ENCODE measurements at regions not wholly inside any gene's neighbourhood (a gene's known extent, or its start where the extent isn't known, plus 50 kb on each side); places are given as distances from the start of the nearest gene placed in this dataset.

- no peak for DNase-seq
- Mint-ChIP-seq H3K4me3 (no peak overlapping the region), H3K27ac (no peak overlapping the region), H3K36me3 (ENCODE audit: low read depth) (no peaks in the 10 kb centered on the region), H3K4me1 (no peaks in the 10 kb centered on the region), H3K27me3 (no peaks in the 10 kb centered on the region), H3K9me3 (peaks cover 10% of the 10 kb centered on the region)
- POLR2A ChIA-PET = no interaction called here
- CTCF ChIA-PET = no interaction called here
These were observed 98.7 kb upstream of the DOCK1 start for GRCh38 chr10:126806498-126806897.

DNA sequence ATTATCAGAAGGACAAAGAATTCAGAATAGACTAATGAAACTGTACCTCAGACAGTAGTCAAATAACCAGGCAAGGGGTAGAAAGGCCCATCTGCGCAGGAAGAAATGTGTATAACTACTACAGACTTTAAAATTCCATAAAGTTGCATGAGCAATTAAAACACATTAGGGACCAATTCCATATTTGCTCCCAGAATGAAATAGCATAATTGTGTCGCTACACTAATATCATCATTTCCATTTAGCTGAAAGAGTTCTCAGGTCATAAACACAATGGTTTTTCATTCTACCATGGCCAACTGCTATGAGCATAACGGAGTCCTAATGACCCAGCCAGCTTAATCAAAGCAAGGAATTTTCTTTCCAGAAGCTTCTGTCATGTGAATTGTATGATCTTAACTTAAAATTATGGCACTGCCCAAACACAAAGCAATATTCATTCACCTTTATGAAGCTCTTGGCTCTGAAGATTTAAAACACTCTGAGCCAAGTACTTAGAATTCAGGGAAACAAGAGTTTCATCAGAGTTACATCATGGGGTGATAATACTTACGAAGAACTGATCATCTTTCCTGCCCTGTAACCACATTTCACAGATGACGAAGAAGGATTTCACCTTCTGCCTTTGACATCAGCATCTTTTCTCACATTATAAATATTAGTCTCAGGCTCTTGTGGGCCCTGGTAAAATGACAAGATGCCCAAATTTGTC is 98.1 kb upstream of the DOCK1 start:
- Mint-ChIP-seq H3K36me3 (ENCODE audit: low read depth) (no peaks in the 10 kb centered on the region), H3K27ac (no peak overlapping the region), H3K9me3 (peaks cover 8% of the 10 kb centered on the region), H3K4me1 (no peaks in the 10 kb centered on the region), H3K27me3 (no peaks in the 10 kb centered on the region), H3K4me3 (no peak overlapping the region)
- DNase-seq = no peak
- ChIA-PET CTCF (no interaction called here), POLR2A (no interaction called here)

- CTCF ChIA-PET = no interaction called here
- H3K4me1 Mint-ChIP-seq = no peaks in the 10 kb centered on the region
These were observed 97.1 kb upstream of the DOCK1 start for GRCh38 chr10:126808103-126808502.

DNA sequence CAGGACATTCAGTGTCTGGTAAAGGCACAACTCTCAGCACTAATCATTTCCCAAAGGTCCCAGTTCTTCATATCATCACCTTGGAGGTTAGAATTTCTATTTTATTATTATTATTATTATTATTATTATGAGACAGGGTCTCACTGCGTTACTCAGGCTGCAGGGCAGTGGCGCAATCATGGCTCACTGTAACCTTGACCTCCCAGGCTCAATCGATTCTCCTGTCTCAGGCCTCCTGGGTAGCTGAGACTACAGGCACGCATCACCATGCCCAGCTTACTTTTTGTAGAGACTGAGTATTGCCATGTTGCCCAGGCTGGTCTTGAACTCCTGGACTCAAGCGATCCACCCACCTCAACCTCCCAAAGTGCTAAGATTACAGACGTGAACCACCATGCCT is 91.8 kb upstream of the DOCK1 start:
- Mint-ChIP-seq H3K36me3 (ENCODE audit: low read depth) (no peaks in the 10 kb centered on the region), H3K4me1 (no peaks in the 10 kb centered on the region), H3K27me3 (no peaks in the 10 kb centered on the region), H3K4me3 (no peak overlapping the region), H3K27ac (no peak overlapping the region), H3K9me3 (peaks cover 8% of the 10 kb centered on the region)
- ChIA-PET CTCF (no interaction called here), POLR2A (no interaction called here)
- no peak for DNase-seq

More at GRCh38 chr10:126808103-126808502, 97.1 kb upstream of the DOCK1 start:
- POLR2A ChIA-PET = no interaction called here
- no peak overlapping the region for H3K27ac Mint-ChIP-seq
- peaks cover 7% of the 10 kb centered on the region for H3K9me3 Mint-ChIP-seq
- no peaks in the 10 kb centered on the region for H3K27me3 Mint-ChIP-seq
- no peak for DNase-seq
- H3K36me3 Mint-ChIP-seq (ENCODE audit: low read depth) = no peaks in the 10 kb centered on the region
- H3K4me3 Mint-ChIP-seq = no peak overlapping the region

- no peak overlapping the region for H3K4me3 Mint-ChIP-seq
- H3K4me1 Mint-ChIP-seq = no peaks in the 10 kb centered on the region
- H3K27ac Mint-ChIP-seq = no peak overlapping the region
- DNase-seq = no peak
- peaks cover 4% of the 10 kb centered on the region for H3K9me3 Mint-ChIP-seq
- no peaks in the 10 kb centered on the region for H3K27me3 Mint-ChIP-seq
- POLR2A ChIA-PET = no interaction called here
- H3K36me3 Mint-ChIP-seq (ENCODE audit: low read depth) = no peaks in the 10 kb centered on the region
- CTCF ChIA-PET = no interaction called here
These were observed 71.7 kb upstream of the DOCK1 start for GRCh38 chr10:126833542-126833941.

- POLR2A ChIA-PET = no interaction called here
- H3K27me3 Mint-ChIP-seq = no peaks in the 10 kb centered on the region
- no peak for DNase-seq
- CTCF ChIA-PET = no interaction called here
- H3K4me3 Mint-ChIP-seq = no peak overlapping the region
- H3K9me3 Mint-ChIP-seq = peaks cover 7% of the 10 kb centered on the region
- no peaks in the 10 kb centered on the region for H3K36me3 Mint-ChIP-seq (ENCODE audit: low read depth)
- no peaks in the 10 kb centered on the region for H3K4me1 Mint-ChIP-seq
- no peak overlapping the region for H3K27ac Mint-ChIP-seq
These were observed 69.2 kb upstream of the DOCK1 start for GRCh38 chr10:126836009-126836408.

DNA sequence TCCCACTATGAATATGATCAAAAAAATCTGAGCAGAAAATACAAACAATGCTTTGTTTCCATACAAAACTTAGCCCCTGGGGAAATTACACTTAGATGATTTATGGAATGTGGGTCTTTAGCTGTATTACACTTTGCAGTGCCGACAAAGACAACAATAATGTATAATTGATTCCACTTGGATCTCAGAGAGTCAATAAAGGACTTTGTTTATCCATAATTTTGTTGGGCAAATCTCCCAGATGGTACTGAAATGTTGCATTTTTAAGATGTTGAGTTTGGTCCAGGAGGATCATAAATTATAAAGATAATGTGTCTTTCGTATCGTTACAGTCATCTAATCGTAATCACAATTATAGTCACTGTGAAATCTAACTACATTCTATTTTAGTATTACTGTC is 66.9 kb upstream of the DOCK1 start:
- Mint-ChIP-seq H3K27ac (no peak overlapping the region), H3K36me3 (ENCODE audit: low read depth) (no peaks in the 10 kb centered on the region), H3K4me1 (no peaks in the 10 kb centered on the region), H3K4me3 (no peak overlapping the region), H3K27me3 (no peaks in the 10 kb centered on the region), H3K9me3 (peaks cover 17% of the 10 kb centered on the region)
- POLR2A ChIA-PET = no interaction called here
- CTCF ChIA-PET = no interaction called here
- DNase-seq = no peak

GRCh38 chr10:126839094-126839761 is 66.0 kb upstream of the DOCK1 start:
- H3K4me3 Mint-ChIP-seq = no peak overlapping the region

DNA sequence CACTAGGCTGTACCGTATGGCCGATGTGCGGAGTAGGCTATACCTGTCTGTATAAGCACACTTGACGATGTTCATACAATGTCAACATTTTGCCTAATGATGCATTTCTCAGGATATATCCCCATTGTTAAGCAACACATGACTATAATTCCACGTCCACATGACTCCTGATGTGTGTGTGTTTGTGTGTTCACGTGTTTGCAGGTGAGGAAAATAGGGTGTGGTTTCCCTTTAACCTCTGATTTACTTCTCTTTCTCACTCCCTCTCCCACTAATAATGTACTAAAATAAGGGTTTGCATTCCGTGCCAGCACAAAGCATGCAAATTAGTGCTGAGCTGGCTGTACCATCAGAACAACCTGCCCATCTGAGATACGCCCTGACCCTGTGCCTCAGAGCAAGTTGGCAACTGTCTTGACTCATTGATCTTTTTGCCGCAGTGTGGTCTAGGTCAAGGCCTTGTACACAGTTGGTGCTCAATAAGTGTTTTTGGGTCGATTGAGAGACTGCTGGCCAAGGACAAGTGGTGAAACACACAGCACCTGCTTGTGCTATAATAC is 64.6 kb upstream of the DOCK1 start:
- Mint-ChIP-seq H3K27ac (no peak overlapping the region), H3K36me3 (ENCODE audit: low read depth) (no peaks in the 10 kb centered on the region), H3K4me1 (no peaks in the 10 kb centered on the region), H3K27me3 (no peaks in the 10 kb centered on the region), H3K9me3 (peaks cover 17% of the 10 kb centered on the region), H3K4me3 (no peak overlapping the region)
- no peak for DNase-seq
- POLR2A ChIA-PET = no interaction called here
- CTCF ChIA-PET = no interaction called here

More at GRCh38 chr10:126839094-126839761, 66.0 kb upstream of the DOCK1 start:
- Mint-ChIP-seq H3K4me1 (no peaks in the 10 kb centered on the region), H3K9me3 (peaks cover 17% of the 10 kb centered on the region), H3K27me3 (no peaks in the 10 kb centered on the region), H3K36me3 (ENCODE audit: low read depth) (no peaks in the 10 kb centered on the region), H3K27ac (no peak overlapping the region)
- no peak for DNase-seq
- ChIA-PET CTCF (no interaction called here), POLR2A (no interaction called here)

DNA sequence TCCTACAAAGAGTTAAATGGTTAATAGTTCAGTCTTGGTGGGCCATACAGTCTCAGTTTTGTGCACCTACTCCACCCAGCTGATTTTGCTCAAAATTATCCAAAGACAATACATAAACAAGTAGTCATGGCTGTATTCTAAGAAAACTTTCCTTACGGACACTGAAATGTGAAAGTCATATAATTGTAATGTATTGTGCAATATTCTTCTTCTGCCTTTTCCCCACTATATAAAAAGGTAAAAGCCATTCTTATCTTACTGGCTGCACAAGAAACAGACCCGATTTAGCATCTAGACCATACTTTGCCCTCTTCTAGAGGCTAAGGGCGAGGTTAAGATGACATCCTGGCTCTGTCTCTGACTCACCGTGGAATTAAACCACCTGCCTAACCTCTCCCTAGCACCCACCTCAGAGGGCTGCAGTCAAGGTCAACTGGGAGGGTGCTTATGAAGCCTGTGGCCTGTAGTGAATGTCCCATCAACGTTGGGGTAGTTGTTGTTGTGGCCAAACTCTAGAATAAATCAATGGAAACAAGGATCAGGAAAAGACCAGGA is 63.8 kb upstream of the DOCK1 start:
- DNase-seq = no peak
- CTCF ChIA-PET = no interaction called here
- Mint-ChIP-seq H3K27me3 (no peaks in the 10 kb centered on the region), H3K9me3 (peaks cover 17% of the 10 kb centered on the region), H3K4me1 (no peaks in the 10 kb centered on the region), H3K4me3 (no peak overlapping the region), H3K27ac (no peak overlapping the region), H3K36me3 (ENCODE audit: low read depth) (no peaks in the 10 kb centered on the region)
- POLR2A ChIA-PET = no interaction called here

DNA sequence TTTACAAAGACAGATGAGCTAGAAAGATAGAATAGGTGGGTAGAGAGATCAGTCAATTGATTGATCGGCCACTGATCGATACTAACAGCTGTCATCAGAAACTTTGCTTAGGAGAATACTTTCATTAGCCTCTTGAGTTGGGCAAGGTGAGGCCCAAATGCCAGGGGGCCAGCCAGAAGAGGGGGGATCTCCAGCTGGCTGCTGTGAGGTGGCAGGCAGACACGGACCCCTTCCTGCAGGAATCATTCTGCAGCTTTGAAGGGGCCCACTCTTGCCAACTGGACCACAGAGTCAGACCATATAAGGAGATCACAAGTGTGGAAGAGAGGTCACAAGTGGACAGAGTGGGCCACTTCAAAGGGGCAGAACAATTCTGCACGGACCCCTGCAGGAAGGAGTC is 62.9 kb upstream of the DOCK1 start:
- DNase-seq = no peak
- ChIA-PET CTCF (no interaction called here), POLR2A (no interaction called here)
- Mint-ChIP-seq H3K9me3 (peaks cover 13% of the 10 kb centered on the region), H3K27ac (no peak overlapping the region), H3K27me3 (no peaks in the 10 kb centered on the region), H3K4me3 (no peak overlapping the region), H3K4me1 (no peaks in the 10 kb centered on the region), H3K36me3 (ENCODE audit: low read depth) (no peaks in the 10 kb centered on the region)

DNA sequence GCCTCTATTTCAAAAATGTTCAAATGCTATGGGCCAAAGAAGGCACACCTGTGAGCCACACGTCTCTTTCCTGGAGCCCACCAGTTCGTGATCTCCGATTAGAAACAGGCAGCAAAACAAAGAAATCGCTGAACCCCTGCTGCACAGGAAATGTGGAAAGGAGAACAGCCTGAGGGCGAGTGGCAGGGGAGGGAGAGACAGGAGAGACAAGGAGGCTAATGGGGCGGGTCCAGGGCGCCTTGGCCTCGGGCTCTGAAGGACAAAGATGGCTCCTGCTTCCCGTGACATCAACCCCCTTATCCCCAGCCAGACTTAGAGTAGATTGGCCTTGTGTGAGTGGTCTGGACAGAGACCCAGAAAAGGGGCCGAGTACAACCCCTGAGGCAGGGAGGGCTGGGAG is 62.4 kb upstream of the DOCK1 start:
- Mint-ChIP-seq H3K27me3 (no peaks in the 10 kb centered on the region), H3K9me3 (peaks cover 13% of the 10 kb centered on the region), H3K27ac (no peak overlapping the region), H3K36me3 (ENCODE audit: low read depth) (no peaks in the 10 kb centered on the region), H3K4me3 (no peak overlapping the region), H3K4me1 (no peaks in the 10 kb centered on the region)
- ChIA-PET CTCF (no interaction called here), POLR2A (no interaction called here)
- DNase-seq = no peak

GRCh38 chr10:126843299-126843934 is 61.8 kb upstream of the DOCK1 start:
- peaks cover 13% of the 10 kb centered on the region for H3K9me3 Mint-ChIP-seq
- H3K27ac Mint-ChIP-seq = no peak overlapping the region
- H3K4me3 Mint-ChIP-seq = no peak overlapping the region
- no peak for DNase-seq
- no peaks in the 10 kb centered on the region for H3K4me1 Mint-ChIP-seq
- no peaks in the 10 kb centered on the region for H3K27me3 Mint-ChIP-seq
- CTCF ChIA-PET = no interaction called here
- no peaks in the 10 kb centered on the region for H3K36me3 Mint-ChIP-seq (ENCODE audit: low read depth)
- POLR2A ChIA-PET = no interaction called here
